ENCODE measurements at regions not wholly inside any gene's neighbourhood (a gene's known extent, or its start where the extent isn't known, plus 50 kb on each side); places are given as distances from the start of the nearest gene placed in this dataset.

- 82% methylated on average over 4 of the region's 4 CpGs for WGBS
- no peak for DNase-seq (ENCODE audit: low read depth in 6 of 9, low spot score in 9 of 9)
- H3K4me3 ChIP-seq (ENCODE audit: low read length in 2 of 2): no peak overlapping the region
- H3K27me3 ChIP-seq (ENCODE audit: control insufficient read depth in 2 of 2, insufficient read depth in 1 of 2, low read length in 1 of 2): no peaks in the 10 kb centered on the region
- no peaks in the 10 kb centered on the region for H3K4me1 ChIP-seq (ENCODE audit: control insufficient read depth in 2 of 2, insufficient read depth in 2 of 2, low read length in 2 of 2)
- H3K36me3 ChIP-seq (ENCODE audit: control insufficient read depth in 2 of 2, insufficient read depth in 2 of 2, low read length in 1 of 2): no peaks in the 10 kb centered on the region
- H3K27ac ChIP-seq (ENCODE audit: low read depth in 1 of 2, low read length in 1 of 2): no peak overlapping the region
- peaks cover 0 to 7% of the 10 kb centered on the region in 2 donors for H3K9me3 ChIP-seq (ENCODE audit: control insufficient read depth in 2 of 2, insufficient read depth in 1 of 2, low read length in 1 of 2)
Measured at GRCh38 chr7:52143219-52143618, 826.6 kb upstream of the COBL start.

GRCh38 chr7:52140851-52141250 lies 824.2 kb upstream of the COBL start:
- Histone ChIP-seq H3K4me1 (ENCODE audit: control insufficient read depth in 2 of 2, insufficient read depth in 2 of 2, low read length in 2 of 2) (no peaks in the 10 kb centered on the region), H3K27me3 (ENCODE audit: control insufficient read depth in 2 of 2, insufficient read depth in 1 of 2, low read length in 1 of 2) (no peaks in the 10 kb centered on the region), H3K27ac (ENCODE audit: low read depth in 1 of 2, low read length in 1 of 2) (no peak overlapping the region), H3K9me3 (ENCODE audit: control insufficient read depth in 2 of 2, insufficient read depth in 1 of 2, low read length in 1 of 2) (peaks cover 1 to 7% of the 10 kb centered on the region in 2 donors), H3K4me3 (ENCODE audit: low read length in 2 of 2) (no peak overlapping the region), H3K36me3 (ENCODE audit: control insufficient read depth in 2 of 2, insufficient read depth in 2 of 2, low read length in 1 of 2) (no peaks in the 10 kb centered on the region)
- no peak for DNase-seq (ENCODE audit: low read depth in 6 of 9, low spot score in 9 of 9)
- WGBS: 91% methylated on average over 4 of the region's 4 CpGs

GRCh38 chr7:52135403-52135802 lies 818.8 kb upstream of the COBL start:
- no peak for DNase-seq (ENCODE audit: low read depth in 6 of 9, low spot score in 9 of 9)
- peaks cover 2 to 10% of the 10 kb centered on the region in 2 donors for H3K9me3 ChIP-seq (ENCODE audit: control insufficient read depth in 2 of 2, insufficient read depth in 1 of 2, low read length in 1 of 2)
- no peaks in the 10 kb centered on the region for H3K27me3 ChIP-seq (ENCODE audit: control insufficient read depth in 2 of 2, insufficient read depth in 1 of 2, low read length in 1 of 2)
- no peaks in the 10 kb centered on the region for H3K36me3 ChIP-seq (ENCODE audit: control insufficient read depth in 2 of 2, insufficient read depth in 2 of 2, low read length in 1 of 2)
- H3K27ac ChIP-seq (ENCODE audit: low read depth in 1 of 2, low read length in 1 of 2): no peak overlapping the region
- no peaks in the 10 kb centered on the region for H3K4me1 ChIP-seq (ENCODE audit: control insufficient read depth in 2 of 2, insufficient read depth in 2 of 2, low read length in 2 of 2)
- H3K4me3 ChIP-seq (ENCODE audit: low read length in 2 of 2): no peak overlapping the region

- H3K4me1 ChIP-seq (ENCODE audit: control insufficient read depth in 2 of 2, insufficient read depth in 2 of 2, low read length in 2 of 2): no peaks in the 10 kb centered on the region
- H3K36me3 ChIP-seq (ENCODE audit: control insufficient read depth in 2 of 2, insufficient read depth in 2 of 2, low read length in 1 of 2): no peaks in the 10 kb centered on the region
- no peak overlapping the region for H3K27ac ChIP-seq (ENCODE audit: low read depth in 1 of 2, low read length in 1 of 2)
- peaks cover 0 to 1% of the 10 kb centered on the region in 2 donors for H3K9me3 ChIP-seq (ENCODE audit: control insufficient read depth in 2 of 2, insufficient read depth in 1 of 2, low read length in 1 of 2)
- WGBS: 76% methylated on average over 3 of the region's 3 CpGs
- DNase-seq (ENCODE audit: low read depth in 6 of 9, low spot score in 9 of 9): no peak
- H3K4me3 ChIP-seq (ENCODE audit: low read length in 2 of 2): no peak overlapping the region
- H3K27me3 ChIP-seq (ENCODE audit: control insufficient read depth in 2 of 2, insufficient read depth in 1 of 2, low read length in 1 of 2): no peaks in the 10 kb centered on the region
Measured at GRCh38 chr7:52129278-52129677, 812.7 kb upstream of the COBL start.

- 49% methylated on average over 3 of the region's 3 CpGs for WGBS
- H3K27me3 ChIP-seq (ENCODE audit: control insufficient read depth in 2 of 2, insufficient read depth in 1 of 2, low read length in 1 of 2): no peaks in the 10 kb centered on the region
Measured at GRCh38 chr7:52120912-52121311, 804.3 kb upstream of the COBL start.

GRCh38 chr7:52119537-52119936 lies 802.9 kb upstream of the COBL start:
- DNase-seq (ENCODE audit: low read depth in 6 of 9, low spot score in 9 of 9): no peak
- 11% methylated on average over 2 of the region's 2 CpGs for WGBS
- Histone ChIP-seq H3K36me3 (ENCODE audit: control insufficient read depth in 2 of 2, insufficient read depth in 2 of 2, low read length in 1 of 2) (no peaks in the 10 kb centered on the region), H3K27me3 (ENCODE audit: control insufficient read depth in 2 of 2, insufficient read depth in 1 of 2, low read length in 1 of 2) (no peaks in the 10 kb centered on the region), H3K9me3 (ENCODE audit: control insufficient read depth in 2 of 2, insufficient read depth in 1 of 2, low read length in 1 of 2) (no peaks in the 10 kb centered on the region), H3K4me1 (ENCODE audit: control insufficient read depth in 2 of 2, insufficient read depth in 2 of 2, low read length in 2 of 2) (no peaks in the 10 kb centered on the region), H3K27ac (ENCODE audit: low read depth in 1 of 2, low read length in 1 of 2) (no peak overlapping the region), H3K4me3 (ENCODE audit: low read length in 2 of 2) (no peak overlapping the region)

More at GRCh38 chr7:52120912-52121311, 804.3 kb upstream of the COBL start:
- Histone ChIP-seq H3K36me3 (ENCODE audit: control insufficient read depth in 2 of 2, insufficient read depth in 2 of 2, low read length in 1 of 2) (no peaks in the 10 kb centered on the region), H3K4me1 (ENCODE audit: control insufficient read depth in 2 of 2, insufficient read depth in 2 of 2, low read length in 2 of 2) (no peaks in the 10 kb centered on the region), H3K4me3 (ENCODE audit: low read length in 2 of 2) (no peak overlapping the region), H3K9me3 (ENCODE audit: control insufficient read depth in 2 of 2, insufficient read depth in 1 of 2, low read length in 1 of 2) (no peaks in the 10 kb centered on the region), H3K27ac (ENCODE audit: low read depth in 1 of 2, low read length in 1 of 2) (no peak overlapping the region)
- DNase-seq (ENCODE audit: low read depth in 6 of 9, low spot score in 9 of 9): no peak

- 55% methylated on average over 3 of the region's 3 CpGs for WGBS
- H3K4me1 ChIP-seq (ENCODE audit: control insufficient read depth in 2 of 2, insufficient read depth in 2 of 2, low read length in 2 of 2): no peaks in the 10 kb centered on the region
- no peak overlapping the region for H3K4me3 ChIP-seq (ENCODE audit: low read length in 2 of 2)
- H3K27ac ChIP-seq (ENCODE audit: low read depth in 1 of 2, low read length in 1 of 2): no peak overlapping the region
- no peaks in the 10 kb centered on the region for H3K36me3 ChIP-seq (ENCODE audit: control insufficient read depth in 2 of 2, insufficient read depth in 2 of 2, low read length in 1 of 2)
- no peaks in the 10 kb centered on the region for H3K27me3 ChIP-seq (ENCODE audit: control insufficient read depth in 2 of 2, insufficient read depth in 1 of 2, low read length in 1 of 2)
- no peaks in the 10 kb centered on the region for H3K9me3 ChIP-seq (ENCODE audit: control insufficient read depth in 2 of 2, insufficient read depth in 1 of 2, low read length in 1 of 2)
- no peak for DNase-seq (ENCODE audit: low read depth in 6 of 9, low spot score in 9 of 9)
Measured at GRCh38 chr7:52114509-52114908, 797.9 kb upstream of the COBL start.

- no peak overlapping the region for H3K4me3 ChIP-seq (ENCODE audit: low read length in 2 of 2)
- 15% methylated on average over 2 of the region's 2 CpGs for WGBS
- H3K27ac ChIP-seq (ENCODE audit: low read depth in 1 of 2, low read length in 1 of 2): no peak overlapping the region
- no peaks in the 10 kb centered on the region for H3K36me3 ChIP-seq (ENCODE audit: control insufficient read depth in 2 of 2, insufficient read depth in 2 of 2, low read length in 1 of 2)
- no peaks in the 10 kb centered on the region for H3K27me3 ChIP-seq (ENCODE audit: control insufficient read depth in 2 of 2, insufficient read depth in 1 of 2, low read length in 1 of 2)
- DNase-seq (ENCODE audit: low read depth in 6 of 9, low spot score in 9 of 9): no peak
- H3K4me1 ChIP-seq (ENCODE audit: control insufficient read depth in 2 of 2, insufficient read depth in 2 of 2, low read length in 2 of 2): no peaks in the 10 kb centered on the region
- H3K9me3 ChIP-seq (ENCODE audit: control insufficient read depth in 2 of 2, insufficient read depth in 1 of 2, low read length in 1 of 2): no peaks in the 10 kb centered on the region
Measured at GRCh38 chr7:52114056-52114455, 797.4 kb upstream of the COBL start.

- no peak for DNase-seq (ENCODE audit: low read depth in 6 of 9, low spot score in 9 of 9)
- WGBS: 85% methylated on average over 5 of the region's 5 CpGs
- H3K9me3 ChIP-seq (ENCODE audit: control insufficient read depth in 2 of 2, insufficient read depth in 1 of 2, low read length in 1 of 2): no peaks in the 10 kb centered on the region
- H3K4me1 ChIP-seq (ENCODE audit: control insufficient read depth in 2 of 2, insufficient read depth in 2 of 2, low read length in 2 of 2): no peaks in the 10 kb centered on the region
- H3K27ac ChIP-seq (ENCODE audit: low read depth in 1 of 2, low read length in 1 of 2): no peak overlapping the region
- H3K27me3 ChIP-seq (ENCODE audit: control insufficient read depth in 2 of 2, insufficient read depth in 1 of 2, low read length in 1 of 2): no peaks in the 10 kb centered on the region
- no peak overlapping the region for H3K4me3 ChIP-seq (ENCODE audit: low read length in 2 of 2)
- H3K36me3 ChIP-seq (ENCODE audit: control insufficient read depth in 2 of 2, insufficient read depth in 2 of 2, low read length in 1 of 2): no peaks in the 10 kb centered on the region
Measured at GRCh38 chr7:52107355-52107754, 790.7 kb upstream of the COBL start.

GRCh38 chr7:52095861-52096260 lies 779.3 kb upstream of the COBL start:
- 91% methylated on average over 1 of the region's 1 CpG for WGBS
- Histone ChIP-seq H3K4me1 (ENCODE audit: control insufficient read depth in 2 of 2, insufficient read depth in 2 of 2, low read length in 2 of 2) (no peaks in the 10 kb centered on the region), H3K36me3 (ENCODE audit: control insufficient read depth in 2 of 2, insufficient read depth in 2 of 2, low read length in 1 of 2) (no peaks in the 10 kb centered on the region), H3K27me3 (ENCODE audit: control insufficient read depth in 2 of 2, insufficient read depth in 1 of 2, low read length in 1 of 2) (no peaks in the 10 kb centered on the region), H3K27ac (ENCODE audit: low read depth in 1 of 2, low read length in 1 of 2) (no peak overlapping the region), H3K9me3 (ENCODE audit: control insufficient read depth in 2 of 2, insufficient read depth in 1 of 2, low read length in 1 of 2) (peaks cover 0 to 5% of the 10 kb centered on the region in 2 donors), H3K4me3 (ENCODE audit: low read length in 2 of 2) (no peak overlapping the region)
- DNase-seq (ENCODE audit: low read depth in 6 of 9, low spot score in 9 of 9): no peak

All from thymus (tissue), 11 donors.